NCI-H748 treated with DMSO at 0.1 percent for 48 hours (cell line): ENCODE measurements at regions not wholly inside any gene's neighbourhood (a gene's known extent, or its start where the extent isn't known, plus 50 kb on each side); places are given as distances from the start of the nearest gene placed in this dataset.
"Not testable (repeated sequence)": the region's sequence is repeated elsewhere in the genome, so short reads cannot be mapped to it uniquely, and the experiment has no call there.

Experiments
- DNase-seq: peaks from one replicate; lab custom pipeline; 2025; lab: John Stamatoyannopoulos, UW

DNA sequence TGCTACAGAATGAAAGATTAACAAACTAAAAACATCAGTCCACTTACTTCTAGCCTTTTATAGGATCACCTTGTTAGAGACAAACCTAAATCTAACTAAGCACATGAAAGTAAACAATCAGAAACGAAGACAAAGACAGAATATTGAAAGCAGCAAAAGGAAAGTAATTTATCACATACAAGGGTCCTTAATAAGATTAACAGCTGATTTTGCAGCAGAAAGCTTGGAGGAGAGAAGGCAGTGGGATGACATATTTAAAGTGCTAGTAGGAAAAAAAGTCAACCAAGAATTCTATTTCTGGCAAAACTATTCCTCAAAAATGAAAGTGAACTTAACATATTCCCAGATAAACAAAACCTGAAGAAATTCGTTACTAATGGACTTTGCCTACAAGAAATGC, 286.4 kb downstream of the RWDD3 start:
- DNase-seq = no peak

DNA sequence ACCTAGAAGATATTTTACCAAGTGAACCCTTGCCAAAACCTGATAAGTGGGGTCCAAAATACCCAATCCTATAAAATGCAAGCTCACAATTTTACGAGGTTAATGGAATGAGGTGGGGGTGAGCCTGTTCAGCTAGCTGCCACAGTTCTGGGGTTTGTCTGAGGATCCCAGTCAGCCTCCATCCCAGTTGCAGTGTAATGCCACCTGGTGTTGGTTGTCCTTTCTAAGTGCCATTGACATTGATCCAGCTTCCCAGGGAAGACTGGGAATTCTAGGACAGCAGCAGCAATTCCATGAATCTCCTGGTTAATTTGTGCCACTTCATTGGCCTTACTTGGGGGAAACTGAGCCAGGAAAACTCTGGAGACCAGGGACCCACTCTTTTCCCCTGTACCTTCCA, 298.3 kb downstream of the RWDD3 start:
- DNase-seq = no peak

DNA sequence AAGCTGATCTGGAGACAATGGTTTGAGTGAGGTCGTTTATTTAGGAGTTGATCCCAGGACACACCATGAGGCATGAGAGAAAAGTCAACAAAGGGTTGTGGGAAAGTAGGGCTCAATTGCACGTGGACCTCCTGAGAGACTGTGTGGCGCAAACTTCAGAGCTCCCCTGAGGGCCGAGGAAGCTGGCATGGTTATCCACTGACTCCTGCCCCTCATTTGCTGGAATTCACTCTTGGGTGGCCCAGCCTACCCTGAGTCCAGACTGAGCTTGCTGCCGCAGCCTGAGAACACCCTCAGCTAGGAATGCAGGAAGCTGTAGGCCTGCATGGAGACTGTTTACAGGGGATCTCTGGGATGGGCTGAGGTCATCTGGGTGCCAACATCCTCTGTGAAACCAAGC, 301.0 kb downstream of the RWDD3 start:
- DNase-seq = no peak

DNA sequence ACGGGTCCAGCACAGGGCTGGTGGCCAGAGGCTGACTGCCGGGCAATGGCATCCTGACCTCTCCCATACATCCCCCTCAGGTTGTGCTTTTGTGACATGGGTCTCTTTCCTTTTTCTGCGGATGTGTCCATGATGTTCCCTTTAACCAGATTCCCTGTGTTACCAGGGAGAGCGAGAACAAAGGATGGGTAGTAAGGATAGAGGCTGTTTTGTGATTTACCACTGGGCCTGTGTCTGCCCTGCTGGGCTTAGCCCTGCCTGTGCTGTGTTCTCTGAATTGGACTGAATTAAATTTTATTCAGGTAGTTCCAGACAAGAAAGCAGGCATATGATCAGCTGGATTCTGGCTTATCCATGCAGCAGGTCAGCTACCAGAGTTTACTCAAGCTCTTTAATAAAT, 301.6 kb downstream of the RWDD3 start:
- no peak for DNase-seq

DNA sequence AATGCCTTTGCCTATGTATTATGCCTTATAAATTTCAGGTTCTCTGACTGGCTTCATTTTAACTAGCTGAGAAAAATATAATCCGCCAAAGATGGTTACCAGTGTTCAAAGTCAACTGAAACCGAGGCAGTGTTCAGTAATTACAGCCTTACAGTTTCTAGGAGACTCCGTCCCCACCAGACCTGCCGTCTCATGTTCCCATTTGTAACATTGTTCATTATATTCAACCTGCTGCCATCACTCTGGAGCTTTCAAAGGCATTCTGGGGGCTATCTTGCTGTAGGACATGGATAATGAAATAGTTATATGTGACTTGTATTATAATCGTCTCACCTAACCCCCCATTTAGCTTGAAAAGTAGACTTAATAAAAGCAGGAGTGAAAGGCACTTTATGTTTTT, 302.5 kb downstream of the RWDD3 start:
- DNase-seq = no peak

DNA sequence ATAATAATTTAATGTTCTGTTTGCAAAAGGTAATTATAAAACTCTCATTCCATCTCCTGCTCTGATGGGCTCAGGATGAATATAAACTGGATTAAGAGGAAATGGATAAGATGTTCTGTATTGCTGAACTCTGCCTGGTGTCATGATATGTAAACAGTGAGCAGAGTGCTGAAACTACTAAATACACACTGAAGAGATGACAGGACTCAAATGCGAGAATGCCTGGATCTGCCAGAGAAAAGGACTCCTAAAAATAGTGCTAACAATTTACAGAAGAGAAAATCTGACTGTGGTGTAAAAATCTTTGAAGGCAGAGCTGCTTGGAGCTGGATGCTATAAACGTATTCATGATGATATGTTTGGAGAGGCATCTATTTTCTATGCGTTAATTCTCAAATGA, 303.2 kb downstream of the RWDD3 start:
- no peak for DNase-seq

DNA sequence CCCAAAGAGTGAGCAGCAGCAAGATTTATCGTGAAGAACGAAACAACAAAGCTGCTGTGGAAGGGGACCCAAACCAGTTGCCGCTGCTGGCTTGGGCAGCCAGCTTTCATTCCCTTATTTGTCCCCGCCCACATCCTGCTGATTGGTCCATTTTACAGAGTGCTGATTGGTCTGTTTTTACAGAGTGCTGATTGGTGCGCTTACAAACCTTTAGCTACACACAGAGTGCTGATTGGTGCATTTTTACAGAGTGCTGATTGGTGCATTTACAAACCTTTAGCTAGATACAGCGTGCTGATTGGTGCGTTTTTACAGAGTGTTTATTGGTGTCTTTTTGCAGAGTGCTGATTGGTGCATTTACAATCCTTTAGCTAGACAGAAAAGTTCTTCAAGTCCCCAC, 304.2 kb downstream of the RWDD3 start:
- not testable (repeated sequence) for DNase-seq

DNA sequence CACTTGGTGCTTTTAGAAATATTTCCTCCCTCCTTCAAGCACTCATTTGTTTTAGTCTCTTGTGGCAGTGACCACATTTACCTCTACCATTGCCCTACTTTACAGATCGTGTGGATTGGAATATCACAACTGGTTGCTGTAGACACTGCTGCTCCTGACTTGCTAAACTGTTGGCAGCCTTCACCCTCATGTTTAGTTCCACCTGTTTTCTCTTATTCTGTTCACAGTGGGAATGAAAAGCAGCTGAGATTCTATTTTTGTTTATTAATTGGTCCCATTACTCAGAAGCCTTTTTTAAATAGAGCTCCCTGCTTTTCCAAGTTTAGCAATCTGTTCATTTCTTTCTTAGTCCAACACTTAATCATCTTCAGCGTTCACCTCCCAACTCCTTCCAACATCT, 308.9 kb downstream of the RWDD3 start:
- no peak for DNase-seq

DNA sequence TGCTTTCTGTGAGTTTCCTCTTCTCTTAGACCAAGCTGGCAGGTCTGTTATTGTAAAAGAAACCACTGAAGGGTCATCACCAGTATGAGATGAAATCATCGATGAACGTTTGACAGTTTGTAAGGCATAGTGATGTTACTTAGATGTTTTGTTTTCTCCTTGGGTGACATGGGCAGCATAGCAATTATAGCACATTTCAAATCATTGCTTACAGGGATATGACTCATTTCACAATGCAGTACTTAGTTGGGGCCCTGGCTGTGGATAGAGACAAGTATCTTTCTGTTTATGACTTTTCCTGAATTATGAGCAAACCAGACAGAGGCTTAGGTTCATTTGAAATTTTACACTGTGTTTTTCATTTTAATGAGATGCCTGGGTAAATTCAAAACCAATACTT, 313.0 kb downstream of the RWDD3 start:
- no peak for DNase-seq

DNA sequence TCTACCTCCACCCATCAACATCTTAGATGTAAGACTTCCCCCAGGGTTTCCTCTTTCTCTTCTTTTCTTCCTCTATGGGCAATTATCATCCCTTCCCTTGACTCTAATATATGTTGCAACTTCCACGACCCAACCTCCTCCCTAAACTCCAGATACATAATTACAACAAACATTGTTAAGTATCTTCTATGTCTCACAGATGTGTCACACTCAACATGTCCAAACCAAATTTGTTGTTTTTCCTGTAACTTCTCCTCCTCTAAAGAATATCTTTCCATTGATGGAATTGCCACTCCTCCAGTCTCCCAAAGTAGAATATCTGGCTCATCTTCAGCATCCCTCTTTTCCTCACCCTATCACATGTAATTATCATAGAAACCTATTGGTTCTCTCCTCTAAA, 314.2 kb downstream of the RWDD3 start:
- no peak for DNase-seq

DNA sequence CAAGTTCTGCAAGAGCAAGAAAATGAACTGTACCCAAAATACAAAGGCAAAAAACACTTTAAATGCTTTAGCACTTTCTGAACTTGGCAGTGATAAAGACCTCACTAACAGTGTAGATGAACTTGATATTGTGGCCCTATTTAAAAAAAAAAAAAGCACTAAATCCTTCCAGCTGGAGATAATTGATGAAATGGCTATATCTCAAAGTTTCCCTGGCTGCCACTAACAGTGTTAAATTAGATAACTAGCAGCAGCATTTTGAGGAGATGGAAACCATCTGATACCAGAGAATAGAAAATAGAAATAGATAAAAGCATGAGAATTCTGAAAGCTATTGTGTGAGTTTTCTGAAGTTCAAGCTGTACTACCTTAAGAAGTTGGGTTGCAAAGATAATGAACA, 317.2 kb downstream of the RWDD3 start:
- DNase-seq = no peak

DNA sequence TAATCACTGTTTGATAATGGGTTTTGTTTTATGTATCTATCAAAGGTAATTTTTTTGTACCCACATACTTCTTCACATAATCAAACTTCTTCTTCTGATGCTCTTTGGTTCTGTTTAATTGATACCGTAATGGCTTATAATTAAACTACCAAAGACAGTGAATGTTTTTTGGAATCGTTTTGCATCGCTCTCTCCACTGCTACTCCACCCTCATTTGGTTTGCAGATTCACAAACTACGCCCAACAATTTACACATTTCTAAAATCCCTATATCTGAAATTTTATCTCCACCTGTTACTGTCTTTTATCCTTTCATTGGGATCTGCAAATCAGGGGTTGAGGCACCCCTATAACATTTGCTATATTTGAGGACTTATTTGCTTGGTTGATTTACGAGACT, 319.6 kb downstream of the RWDD3 start:
- no peak for DNase-seq

DNA sequence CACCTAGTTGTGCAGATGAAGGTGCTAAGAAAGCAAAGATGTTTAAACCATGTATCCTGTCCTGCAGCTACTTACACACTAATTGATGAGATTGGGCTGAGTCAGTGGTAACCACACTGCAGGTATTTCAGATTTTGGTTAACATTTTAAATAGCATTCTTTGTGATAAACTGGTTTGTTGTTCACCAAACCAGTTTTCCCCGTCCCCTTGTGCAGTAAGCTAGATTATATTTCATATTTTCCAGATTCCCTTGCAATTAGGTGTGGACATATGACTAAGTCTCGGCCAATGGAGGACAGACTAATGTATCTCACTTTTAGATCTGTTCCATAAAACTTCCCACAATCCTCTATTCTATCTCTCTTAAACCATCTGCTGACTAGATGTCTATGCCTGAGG, 320.4 kb downstream of the RWDD3 start:
- DNase-seq = no peak

DNA sequence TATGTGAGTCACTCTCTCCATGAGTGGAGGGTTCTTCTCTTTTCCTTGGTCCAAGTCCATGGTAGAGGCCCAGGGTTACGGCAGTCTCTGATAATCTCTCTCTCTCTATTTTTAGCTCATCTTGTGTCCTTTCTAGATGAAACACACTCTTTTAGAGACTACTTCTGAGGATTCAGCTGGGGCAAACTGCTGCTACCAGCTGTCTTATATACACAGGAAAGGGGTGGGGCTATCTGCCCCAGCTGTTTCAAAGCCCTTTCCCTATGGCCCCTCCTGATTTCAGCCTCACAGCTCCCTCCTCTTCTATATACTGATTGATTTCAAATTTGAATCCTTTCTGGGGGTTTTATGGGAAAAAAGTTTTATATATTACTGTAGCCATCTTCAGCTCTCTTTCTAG, 324.8 kb downstream of the RWDD3 start:
- DNase-seq = no peak

DNA sequence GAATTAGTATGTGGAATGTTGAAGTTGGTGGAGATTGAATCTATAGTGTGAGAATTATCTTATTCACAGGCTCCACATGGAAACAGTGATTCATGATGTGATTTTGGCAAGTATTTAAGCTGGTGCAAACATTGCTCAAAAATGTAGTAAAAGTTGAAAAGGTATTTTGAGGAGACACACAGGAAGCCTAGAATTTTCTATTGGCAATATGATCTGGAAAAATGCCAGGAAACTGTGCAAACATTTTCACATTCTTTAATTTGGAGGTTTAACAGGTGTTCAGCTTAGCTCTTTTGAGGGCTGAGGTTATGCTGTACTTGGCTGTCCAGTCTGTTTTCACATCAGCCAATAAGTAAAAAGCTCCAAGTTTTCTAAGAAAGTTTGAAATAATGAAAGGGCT, 327.3 kb downstream of the RWDD3 start:
- DNase-seq = no peak

DNA sequence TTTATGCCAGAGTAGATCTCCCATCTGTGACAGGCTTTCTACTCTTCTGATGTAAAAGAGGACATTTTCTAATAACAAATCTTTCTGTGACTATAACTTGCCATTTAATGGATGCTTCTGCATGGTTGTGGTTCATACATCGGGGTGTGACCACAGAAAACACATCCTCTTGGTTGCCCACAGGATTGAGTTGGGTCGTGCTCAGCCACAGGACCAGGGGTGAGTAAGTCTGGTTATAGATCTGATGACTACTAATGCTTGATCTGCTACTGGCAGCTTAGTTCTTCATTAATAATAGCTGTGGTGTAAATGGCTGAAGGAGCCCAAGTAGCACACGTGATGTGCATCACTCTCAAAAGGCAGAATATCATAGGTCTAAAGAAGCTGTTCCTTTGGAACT, 328.2 kb downstream of the RWDD3 start:
- DNase-seq = no peak

DNA sequence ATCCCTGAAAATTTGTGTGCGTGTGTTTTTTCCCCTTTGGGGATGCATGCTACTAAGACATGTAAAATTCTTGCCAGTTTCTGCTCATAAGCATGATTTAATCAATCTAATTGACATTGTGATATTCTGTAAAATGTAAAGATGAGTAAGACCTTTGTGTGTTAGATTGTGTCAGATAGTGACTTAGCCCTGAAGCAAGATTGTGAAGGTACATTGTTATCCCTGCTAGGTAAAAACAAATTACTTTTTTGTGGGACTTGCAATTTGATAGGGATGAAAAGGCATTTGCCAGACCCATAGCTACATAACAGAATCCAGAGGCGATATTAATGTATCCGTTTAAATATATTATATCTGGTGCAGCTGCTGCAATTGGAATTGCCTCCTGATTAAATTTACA, 338.0 kb downstream of the RWDD3 start:
- DNase-seq = no peak

DNA sequence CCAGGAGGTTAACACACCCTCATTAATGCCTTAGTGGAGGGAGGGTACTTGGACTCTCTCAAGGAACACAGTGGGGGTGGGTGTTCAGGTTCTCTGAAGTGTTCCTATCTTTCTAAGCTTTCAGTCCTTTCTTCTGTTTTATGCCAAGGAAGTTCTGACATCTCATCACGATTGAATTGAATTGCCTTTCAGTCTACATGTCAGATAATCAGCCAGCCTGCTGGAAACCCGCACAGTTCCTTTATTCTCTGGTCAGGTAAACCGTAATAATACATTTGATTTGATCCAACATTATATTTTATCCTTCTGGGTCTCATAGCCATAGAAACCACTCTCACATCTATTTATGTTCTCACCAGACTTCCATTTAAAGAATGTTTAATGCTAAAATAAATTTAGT, 339.0 kb downstream of the RWDD3 start:
- DNase-seq = no peak

DNA sequence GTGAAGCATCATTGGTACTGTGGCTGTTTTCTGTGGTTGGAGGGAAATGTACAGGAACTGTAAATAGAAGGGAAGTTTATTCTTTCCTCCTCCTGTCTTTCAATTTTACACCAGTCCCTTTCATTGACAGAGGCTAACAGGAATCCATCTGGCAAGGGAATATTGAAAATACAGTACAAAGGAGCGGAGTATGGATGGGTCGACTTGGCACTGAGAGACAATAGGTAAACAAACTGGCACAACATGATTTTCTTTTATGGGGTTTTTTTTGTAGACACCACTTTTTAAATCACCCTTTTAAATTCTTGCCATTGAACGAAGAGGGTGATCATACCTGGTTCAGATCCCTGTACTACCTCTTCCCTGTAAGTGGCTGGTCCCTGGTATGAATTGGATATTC, 341.3 kb downstream of the RWDD3 start:
- DNase-seq = no peak

DNA sequence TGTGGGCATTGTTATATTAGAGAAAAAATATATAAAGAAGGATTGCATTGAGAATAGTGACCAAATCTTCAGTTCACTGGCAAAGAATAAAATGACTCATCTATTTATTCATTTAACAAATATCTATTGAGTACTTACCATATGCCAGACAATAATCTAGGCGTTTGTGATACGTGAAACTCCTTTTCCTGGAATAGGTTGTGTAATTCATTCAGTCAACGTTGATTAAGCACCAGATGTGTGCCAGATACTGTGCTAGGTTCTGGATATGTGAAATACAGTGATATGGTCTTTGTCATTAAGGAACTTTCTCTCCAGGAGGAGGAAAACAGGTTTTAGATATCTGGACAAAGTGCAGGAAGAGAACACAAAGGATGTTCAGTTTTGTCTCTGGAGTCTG, 344.5 kb downstream of the RWDD3 start:
- DNase-seq = no peak

DNA sequence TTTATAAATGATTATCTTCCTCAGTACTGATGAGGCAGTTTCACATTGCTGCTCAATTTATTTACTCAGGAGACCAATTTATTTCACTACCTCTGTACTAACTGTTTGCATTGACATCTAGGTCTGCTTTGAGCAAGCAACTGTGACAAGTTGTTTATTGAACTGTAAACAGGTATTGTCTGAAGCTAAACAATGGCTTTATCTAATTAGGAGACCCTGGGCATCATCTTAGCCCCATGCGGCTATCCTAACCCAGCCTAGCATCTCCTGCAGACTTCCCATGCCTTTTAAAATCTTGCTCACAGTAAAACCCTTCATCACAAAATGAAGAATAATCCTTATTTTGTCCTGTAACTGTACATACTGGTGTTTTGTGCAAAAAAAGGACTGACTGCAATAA, 348.2 kb downstream of the RWDD3 start:
- DNase-seq = no peak

DNA sequence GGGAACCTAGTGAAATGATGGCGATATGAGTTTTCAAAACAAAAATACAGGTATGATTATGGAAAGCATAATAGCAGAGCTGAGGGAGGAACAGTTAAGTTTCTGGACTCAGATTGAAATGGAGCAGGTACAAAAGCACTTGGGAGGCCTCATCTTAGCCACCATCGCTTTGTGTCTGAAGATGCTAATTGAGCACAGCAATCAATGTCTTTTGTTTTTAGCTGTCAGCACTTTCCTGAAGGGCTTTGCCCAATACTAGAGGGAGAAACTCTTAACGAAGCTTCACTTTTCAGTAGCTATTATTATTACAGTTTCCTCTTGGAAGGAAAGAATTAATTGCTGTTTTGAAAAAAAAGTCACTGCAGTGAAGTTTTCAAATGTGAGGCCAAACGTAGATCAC, 348.7 kb downstream of the RWDD3 start:
- DNase-seq = no peak

DNA sequence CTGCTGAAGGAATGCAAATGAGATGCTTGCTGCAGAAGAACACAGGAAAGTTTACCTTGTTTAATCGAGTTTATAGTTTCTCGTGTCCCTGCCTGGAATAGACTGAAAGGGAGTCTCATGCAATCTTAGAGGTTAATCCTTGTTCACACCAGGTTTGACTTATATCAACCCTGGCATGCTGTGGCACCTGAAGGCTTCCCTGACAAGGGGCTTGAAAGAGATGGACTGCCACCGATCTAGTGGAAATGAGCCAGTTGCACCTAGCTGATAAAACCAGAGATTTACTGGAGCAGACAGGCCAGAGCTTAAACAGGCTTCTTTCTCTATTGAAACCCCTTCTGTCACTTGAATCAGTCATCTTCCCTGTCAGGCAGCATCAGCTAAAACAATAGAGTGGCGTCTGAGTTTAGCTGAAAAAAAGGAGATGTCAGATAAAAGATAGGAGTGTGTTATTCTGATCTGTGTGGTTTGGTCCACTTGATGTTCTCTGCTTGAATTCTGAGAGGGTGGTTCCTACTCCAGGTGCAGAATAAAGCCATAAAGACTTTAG, 349.7 kb downstream of the RWDD3 start:
- no peak for DNase-seq

DNA sequence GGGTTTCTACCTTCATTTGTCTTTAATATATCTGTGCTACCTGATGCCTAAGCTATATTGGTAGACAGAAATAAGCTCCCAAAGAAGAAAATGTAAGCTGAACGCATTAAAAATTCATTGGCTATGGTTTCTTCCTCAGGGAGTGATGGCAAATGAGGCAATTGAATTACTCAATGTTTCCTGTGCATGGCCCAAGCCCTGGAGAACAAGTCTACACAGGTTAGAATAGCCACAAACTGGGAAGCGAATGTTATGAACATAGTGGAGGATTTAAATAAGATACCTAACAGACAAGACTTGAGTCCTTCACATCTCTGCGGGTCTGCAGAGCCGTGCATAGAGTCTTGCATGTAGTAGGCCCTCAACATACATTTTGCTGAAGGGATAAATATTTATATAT, 350.3 kb downstream of the RWDD3 start:
- no peak for DNase-seq

DNA sequence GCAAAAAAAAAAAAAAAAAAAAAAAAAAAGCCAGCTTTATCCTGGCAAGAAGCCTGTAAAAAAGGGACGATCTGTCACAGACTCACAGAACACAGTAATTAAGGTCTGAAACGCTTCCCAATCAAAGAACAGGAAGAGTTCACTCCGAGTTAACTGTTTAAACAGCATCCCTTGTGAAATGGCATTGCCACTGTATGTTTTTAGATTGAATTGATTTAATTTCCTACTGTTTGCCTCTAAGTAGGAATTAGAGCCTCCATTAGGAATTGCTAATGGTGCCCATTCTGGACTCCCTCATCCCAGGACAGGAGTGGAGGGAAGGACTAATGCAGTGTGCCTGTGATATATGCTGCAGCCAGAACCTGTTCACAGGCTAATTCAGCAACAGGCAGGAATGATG, 370.8 kb downstream of the RWDD3 start:
- no peak for DNase-seq
